CD14-positive monocyte (primary cell): ENCODE measurements at regions not wholly inside any gene's neighbourhood (a gene's known extent, or its start where the extent isn't known, plus 50 kb on each side); places are given as distances from the start of the nearest gene placed in this dataset.

ENCODE experiments used
- DNase-seq, 3 donors: peaks; one replicate each; pipeline ENCODE4 v3.0.0-alpha.2; 2011 to 2022
- H2AFZ ChIP-seq: 2 replicates; pipeline ENCODE4 v1.6.0; 2012; ENCODE audit warnings: mild to moderate bottlenecking, low read depth, low read length, inconsistent platforms; ENCODE audit not compliant: insufficient read depth, poor library complexity, severe bottlenecking
- H3K27ac ChIP-seq, 2 donors: 1 replicate in 1 of 2; 2 replicates in 1 of 2; pipeline ENCODE4 v1.5.1; 2012 to 2013; ENCODE audit warnings: low read length in 2 of 2, control low read depth in 1 of 2, inconsistent platforms in 1 of 2, low read depth in 1 of 2, mild to moderate bottlenecking in 1 of 2
- H3K27me3 ChIP-seq, 2 donors: one replicate each; pipeline versions ENCODE4 v1.6.0 to v1.6.1; 2011 to 2013; ENCODE audit warnings: low read length in 2 of 2; ENCODE audit not compliant: control insufficient read depth in 2 of 2, insufficient read depth in 2 of 2
- H3K36me3 ChIP-seq, 2 donors: replicated peaks in 1 of 2; 1 replicate in 1 of 2; 2 replicates in 1 of 2; pipeline versions ENCODE4 v1.5.1 to v1.6.1; 2012 to 2013; ENCODE audit warnings: low read length in 2 of 2, control low read depth in 1 of 2, inconsistent platforms in 1 of 2, mild to moderate bottlenecking in 1 of 2; ENCODE audit not compliant: insufficient read depth in 2 of 2, control insufficient read depth in 1 of 2
- H3K4me1 ChIP-seq, 2 donors: 1 replicate in 1 of 2; 2 replicates in 1 of 2; pipeline versions ENCODE4 v1.5.1 to v1.6.1; 2012 to 2013; ENCODE audit warnings: low read length in 2 of 2, control low read depth in 1 of 2, inconsistent platforms in 1 of 2, mild to moderate bottlenecking in 1 of 2, moderate library complexity in 1 of 2; ENCODE audit not compliant: insufficient read depth in 2 of 2, control insufficient read depth in 1 of 2
- H3K4me2 ChIP-seq: replicated peaks from 2 replicates; pipeline ENCODE3; 2012; ENCODE audit warnings: low read length, moderate library complexity, mild to moderate bottlenecking; ENCODE audit not compliant: poor library complexity, severe bottlenecking; ENCODE audit errors: extremely low read depth
- H3K4me3 ChIP-seq, 3 experiments: fragments of 200-600 bp in 1 of 3; sonication (generic) in 1 of 3; replicated peaks in 1 of 3; 1 replicate in 2 of 3; 2 replicates in 1 of 3; pipeline ENCODE4 v1.5.1; 2011 to 2013; ENCODE audit warnings: low read length in 3 of 3, mild to moderate bottlenecking in 3 of 3, control low read depth in 2 of 3, low read depth in 2 of 3, inconsistent platforms in 1 of 3, moderate library complexity in 1 of 3
- H3K79me2 ChIP-seq: 2 replicates; pipeline ENCODE4 v1.6.0; 2012; ENCODE audit warnings: mild to moderate bottlenecking, control low read depth, inconsistent platforms, low read length, moderate library complexity; ENCODE audit not compliant: insufficient read depth
- H3K9ac ChIP-seq: 2 replicates; pipeline ENCODE4 v1.6.0; 2017; ENCODE audit warnings: low read length, mild to moderate bottlenecking; ENCODE audit not compliant: insufficient read depth, poor library complexity, severe bottlenecking
- H3K9me3 ChIP-seq, 2 donors: replicated peaks in 1 of 2; 1 replicate in 1 of 2; 2 replicates in 1 of 2; pipeline versions ENCODE4 v1.5.1 to v1.6.1; 2012 to 2013; ENCODE audit warnings: low read length in 2 of 2, control low read depth in 1 of 2; ENCODE audit not compliant: control insufficient read depth in 1 of 2, insufficient read depth in 1 of 2
- H4K20me1 ChIP-seq: 2 replicates; pipeline ENCODE4 v1.6.0; 2012; ENCODE audit warnings: mild to moderate bottlenecking, low read length, control low read depth, moderate library complexity; ENCODE audit not compliant: insufficient read depth
- H3K27ac Mint-ChIP-seq, 7 donors: one replicate each; pipeline ENCODE4 v1.8.0; 2020; ENCODE audit warnings: mild to moderate bottlenecking in 7 of 7, mixed read lengths in 7 of 7, moderate library complexity in 6 of 7, inconsistent platforms in 2 of 7
- H3K27me3 Mint-ChIP-seq, 3 donors: one replicate each; pipeline ENCODE4 v1.8.0; 2021 to 2022; ENCODE audit warnings: low read depth in 3 of 3, mild to moderate bottlenecking in 3 of 3, mixed read lengths in 3 of 3, moderate library complexity in 3 of 3, inconsistent platforms in 1 of 3
- H3K36me3 Mint-ChIP-seq, 2 donors: one replicate each; pipeline ENCODE4 v1.8.0; 2020; ENCODE audit warnings: mixed read lengths in 2 of 2, inconsistent platforms in 1 of 2, mild to moderate bottlenecking in 1 of 2
- H3K4me1 Mint-ChIP-seq: one replicate; pipeline ENCODE4 v1.8.0; 2020; ENCODE audit warnings: mild to moderate bottlenecking, mixed read lengths
- H3K4me3 Mint-ChIP-seq, 2 donors: one replicate each; pipeline ENCODE4 v1.8.0; 2020; ENCODE audit warnings: mild to moderate bottlenecking in 2 of 2, mixed read lengths in 2 of 2, moderate library complexity in 1 of 2
- H3K9me3 Mint-ChIP-seq, 7 donors: one replicate each; pipeline ENCODE4 v1.8.0; 2020 to 2022; ENCODE audit warnings: mixed read lengths in 7 of 7, mild to moderate bottlenecking in 6 of 7, moderate library complexity in 6 of 7, inconsistent platforms in 2 of 7
- CTCF ChIP-seq: fragments of 200-600 bp; IDR thresholded peaks from one replicate; pipeline ENCODE4 v1.8.0; 2022; ENCODE audit warnings: antibody characterized with exemption, mild to moderate bottlenecking
- WGBS: methylation state at CpG from one replicate; pipeline ENCODE4 v1.1.5; 2013; ENCODE audit warnings: missing lambda C conversion rate; ENCODE audit not compliant: insufficient coverage; 5-methylcytosine and 5-hydroxymethylcytosine counted together
- intact Hi-C, 2 donors: fragments of 100-400 bp; cut with micrococcal nuclease; formaldehyde crosslinking; loops; one replicate each; pipeline versions ENCODE4 v1.15.0 to v1.15.1; 2023

- H3K9me3 ChIP-seq: no peaks in the 10 kb centered on the region
- intact Hi-C loops: no loop called here
- no CpG with 5 or more reads among the region's 2 CpGs for WGBS
- no peak for TF ChIP-seq CTCF
- Mint-ChIP-seq H3K36me3 (no peaks in the 10 kb centered on the region), H3K27me3 (peaks cover 0 to 1% (median 0%) of the 10 kb centered on the region in 3 donors), H3K9me3 (peaks cover 0 to 12% (median 4%) of the 10 kb centered on the region in 7 donors), H3K27ac (no peak overlapping the region), H3K4me1 (no peaks in the 10 kb centered on the region), H3K4me3 (no peak overlapping the region)
- no peak overlapping the region for H2AFZ ChIP-seq
- H3K27ac ChIP-seq: no peak overlapping the region
- no peak overlapping the region for H3K4me3 ChIP-seq
- no peaks in the 10 kb centered on the region for H3K36me3 ChIP-seq
- H3K4me1 ChIP-seq: no peaks in the 10 kb centered on the region
- no peaks in the 10 kb centered on the region for H4K20me1 ChIP-seq
- no peak overlapping the region for H3K4me2 ChIP-seq
- H3K79me2 ChIP-seq: no peaks in the 10 kb centered on the region
- H3K9ac ChIP-seq: no peak overlapping the region
- DNase-seq: no peak
- no peaks in the 10 kb centered on the region for H3K27me3 ChIP-seq
Measured at GRCh38 chr5:33261747-33262146, 179.0 kb upstream of the TARS1 start.

DNA sequence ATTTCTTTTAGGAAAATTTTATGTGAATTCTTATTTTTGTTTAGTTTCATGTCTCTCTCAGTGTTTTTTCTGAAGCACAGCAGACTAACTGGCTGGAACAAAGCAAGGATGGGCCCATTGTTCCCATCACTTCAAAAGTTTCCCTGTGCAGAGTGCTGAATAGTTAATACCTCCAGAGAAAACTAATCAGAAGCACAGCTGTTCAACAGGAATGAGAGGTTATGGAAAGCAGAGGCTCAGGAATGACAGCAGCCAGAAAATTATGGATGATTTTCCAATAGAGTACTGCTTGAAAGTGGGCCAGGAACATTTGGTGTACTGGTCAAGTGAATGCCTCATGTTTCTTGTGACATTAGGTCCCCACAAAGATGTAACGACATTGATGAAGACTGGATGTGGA, 173.0 kb upstream of the TARS1 start:
- Histone ChIP-seq H3K9me3 (no peaks in the 10 kb centered on the region), H3K36me3 (no peaks in the 10 kb centered on the region), H3K9ac (no peak overlapping the region), H3K79me2 (no peaks in the 10 kb centered on the region), H3K27ac (no peak overlapping the region), H3K4me3 (no peak overlapping the region), H3K4me1 (no peaks in the 10 kb centered on the region), H3K27me3 (no peaks in the 10 kb centered on the region), H4K20me1 (no peaks in the 10 kb centered on the region), H2AFZ (no peak overlapping the region), H3K4me2 (no peak overlapping the region)
- Mint-ChIP-seq H3K27me3 (peaks cover 0 to 2% (median 0%) of the 10 kb centered on the region in 3 donors), H3K9me3 (peaks cover 3 to 10% (median 4%) of the 10 kb centered on the region in 7 donors), H3K4me1 (no peaks in the 10 kb centered on the region), H3K36me3 (no peaks in the 10 kb centered on the region), H3K27ac (no peak overlapping the region), H3K4me3 (no peak overlapping the region)
- WGBS: no CpG with 5 or more reads among the region's 1 CpG
- DNase-seq: no peak
- intact Hi-C loops: no loop called here
- TF ChIP-seq CTCF: no peak
